Hepatocyte (in vitro differentiated cells): ENCODE measurements at regions not wholly inside any gene's neighbourhood (a gene's known extent, or its start where the extent isn't known, plus 50 kb on each side); places are given as distances from the start of the nearest gene placed in this dataset.
A peak's percentile ranks its signal among the peaks of the same experiment; 100 is the strongest.
"Not testable (repeated sequence)": the region's sequence is repeated elsewhere in the genome, so short reads cannot be mapped to it uniquely, and the experiment has no call there.

Experiments
- DNase-seq: peaks from one replicate; pipeline ENCODE4 v3.0.0-alpha.2; 2016; ENCODE audit warnings: low spot score
- H2AFZ ChIP-seq: fragments of 200-600 bp; sonication (generic); 2 replicates; pipeline ENCODE4 v1.6.0; 2016; ENCODE audit warnings: antibody characterized with exemption, mild to moderate bottlenecking
- H3K27ac ChIP-seq: fragments of 200-600 bp; sonication (generic); 2 replicates; pipeline ENCODE4 v1.5.1; 2016; ENCODE audit warnings: mild to moderate bottlenecking
- H3K27me3 ChIP-seq: fragments of 200-600 bp; sonication (generic); 2 replicates; pipeline ENCODE4 v1.6.1; 2016
- H3K36me3 ChIP-seq: fragments of 200-600 bp; sonication (generic); replicated peaks from 2 replicates; pipeline ENCODE4 v1.5.1; 2016; ENCODE audit warnings: low read depth; ENCODE audit not compliant: insufficient read depth
- H3K4me1 ChIP-seq: fragments of 200-600 bp; sonication (generic); 2 replicates; pipeline ENCODE4 v1.5.1; 2016; ENCODE audit warnings: mild to moderate bottlenecking, moderate library complexity; ENCODE audit not compliant: insufficient read depth
- H3K4me2 ChIP-seq: fragments of 200-600 bp; sonication (generic); 2 replicates; pipeline ENCODE4 v1.6.0; 2016
- H3K4me3 ChIP-seq: fragments of 200-600 bp; sonication (generic); 2 replicates; pipeline ENCODE4 v1.5.1; 2016; ENCODE audit warnings: mild to moderate bottlenecking
- H3K79me2 ChIP-seq: fragments of 200-600 bp; sonication (generic); 2 replicates; pipeline ENCODE4 v1.6.0; 2017; ENCODE audit warnings: mild to moderate bottlenecking
- H3K9me2 ChIP-seq: fragments of 200-600 bp; sonication (generic); replicated peaks from 2 replicates; pipeline ENCODE4 v1.6.0; 2017; ENCODE audit warnings: mild to moderate bottlenecking; ENCODE audit not compliant: insufficient read depth
- H3K9me3 ChIP-seq: fragments of 200-600 bp; sonication (generic); 2 replicates; pipeline ENCODE4 v1.5.1; 2016; ENCODE audit warnings: low read depth, mild to moderate bottlenecking
- H4K20me1 ChIP-seq: fragments of 200-600 bp; sonication (generic); 2 replicates; pipeline ENCODE4 v1.6.0; 2016; ENCODE audit warnings: mild to moderate bottlenecking; ENCODE audit not compliant: insufficient read depth, poor library complexity, severe bottlenecking
- EZH2 ChIP-seq: fragments of 200-600 bp; sonication (generic); IDR thresholded peaks from 2 replicates; pipeline ENCODE4 v1.6.1; 2016; ENCODE audit warnings: antibody characterized with exemption, mild to moderate bottlenecking, borderline replicate concordance
- EZH2phosphoT487 ChIP-seq: fragments of 200-600 bp; sonication (generic); IDR thresholded peaks from one replicate; pipeline ENCODE4 v1.6.1; 2018; ENCODE audit warnings: antibody characterized with exemption, mild to moderate bottlenecking, low read depth, moderate library complexity; ENCODE audit not compliant: unreplicated experiment, severe bottlenecking
- WGBS: methylation state at CpG from one replicate; pipeline ENCODE4 v1.1.6; 2016; ENCODE audit warnings: low lambda C conversion rate; ENCODE audit errors: missing lambda C conversion rate; 5-methylcytosine and 5-hydroxymethylcytosine counted together
- TF ChIP-seq, protein P1 (sequence below): fragments of 200-600 bp; sonication (generic); IDR thresholded peaks from 2 replicates; pipeline ENCODE4 v1.5.1; 2016; ENCODE audit warnings: antibody characterized with exemption, mild to moderate bottlenecking; ENCODE audit not compliant: poor library complexity

- Histone ChIP-seq H3K9me2 (no peaks in the 10 kb centered on the region), H3K4me2 (no peak overlapping the region), H3K79me2 (no peaks in the 10 kb centered on the region), H3K27ac (no peak overlapping the region), H4K20me1 (no peaks in the 10 kb centered on the region), H3K4me1 (no peaks in the 10 kb centered on the region), H3K36me3 (no peaks in the 10 kb centered on the region), H3K4me3 (no peak overlapping the region), H2AFZ (no peak overlapping the region), H3K27me3 (no peaks in the 10 kb centered on the region), H3K9me3 (no peaks in the 10 kb centered on the region)
- TF ChIP-seq EZH2phosphoT487, result no peak
- no peak for TF ChIP-seq EZH2
- TF ChIP-seq, protein P1, sequence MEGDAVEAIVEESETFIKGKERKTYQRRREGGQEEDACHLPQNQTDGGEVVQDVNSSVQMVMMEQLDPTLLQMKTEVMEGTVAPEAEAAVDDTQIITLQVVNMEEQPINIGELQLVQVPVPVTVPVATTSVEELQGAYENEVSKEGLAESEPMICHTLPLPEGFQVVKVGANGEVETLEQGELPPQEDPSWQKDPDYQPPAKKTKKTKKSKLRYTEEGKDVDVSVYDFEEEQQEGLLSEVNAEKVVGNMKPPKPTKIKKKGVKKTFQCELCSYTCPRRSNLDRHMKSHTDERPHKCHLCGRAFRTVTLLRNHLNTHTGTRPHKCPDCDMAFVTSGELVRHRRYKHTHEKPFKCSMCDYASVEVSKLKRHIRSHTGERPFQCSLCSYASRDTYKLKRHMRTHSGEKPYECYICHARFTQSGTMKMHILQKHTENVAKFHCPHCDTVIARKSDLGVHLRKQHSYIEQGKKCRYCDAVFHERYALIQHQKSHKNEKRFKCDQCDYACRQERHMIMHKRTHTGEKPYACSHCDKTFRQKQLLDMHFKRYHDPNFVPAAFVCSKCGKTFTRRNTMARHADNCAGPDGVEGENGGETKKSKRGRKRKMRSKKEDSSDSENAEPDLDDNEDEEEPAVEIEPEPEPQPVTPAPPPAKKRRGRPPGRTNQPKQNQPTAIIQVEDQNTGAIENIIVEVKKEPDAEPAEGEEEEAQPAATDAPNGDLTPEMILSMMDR, result no peak
- no peak for DNase-seq
- WGBS, result 92% methylated on average over 13 of the region's 13 CpGs
Observed at GRCh38 chr7:82507365-82507975, 63.9 kb upstream of the CACNA2D1 start.

DNA sequence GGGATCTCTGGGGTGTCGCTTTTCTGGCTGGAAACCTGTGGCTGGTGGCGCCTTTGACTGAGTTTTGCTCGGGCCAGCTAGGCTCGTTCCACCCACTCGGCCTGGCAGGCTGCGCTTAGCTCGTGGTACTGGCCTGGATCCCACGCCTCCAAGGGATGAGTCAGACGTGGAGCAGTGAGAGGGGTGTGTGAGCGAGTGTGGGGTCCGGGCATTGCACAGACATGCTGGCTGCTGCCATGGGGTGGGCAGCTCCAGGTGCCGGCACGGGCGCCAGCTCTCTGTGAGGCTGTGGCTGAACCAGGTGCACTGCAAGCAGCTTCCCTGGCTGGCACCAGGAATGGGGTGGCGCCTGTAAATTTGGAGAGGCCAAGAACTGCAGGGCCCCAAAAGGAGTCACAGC is 63.1 kb upstream of the CACNA2D1 start:
- Histone ChIP-seq H3K27me3 (no peaks in the 10 kb centered on the region), H3K4me2 (no peak overlapping the region), H2AFZ (no peak overlapping the region), H3K9me3 (no peaks in the 10 kb centered on the region), H4K20me1 (no peaks in the 10 kb centered on the region), H3K9me2 (no peaks in the 10 kb centered on the region), H3K4me1 (no peaks in the 10 kb centered on the region), H3K27ac (no peak overlapping the region), H3K79me2 (no peaks in the 10 kb centered on the region), H3K4me3 (no peak overlapping the region), H3K36me3 (no peaks in the 10 kb centered on the region)
- DNase-seq, result peak; percentile 26
- TF ChIP-seq EZH2phosphoT487, result no peak
- no peak for TF ChIP-seq EZH2
- TF ChIP-seq, protein P1, result no peak
- WGBS, result 76% methylated on average over 15 of the region's 15 CpGs

DNA sequence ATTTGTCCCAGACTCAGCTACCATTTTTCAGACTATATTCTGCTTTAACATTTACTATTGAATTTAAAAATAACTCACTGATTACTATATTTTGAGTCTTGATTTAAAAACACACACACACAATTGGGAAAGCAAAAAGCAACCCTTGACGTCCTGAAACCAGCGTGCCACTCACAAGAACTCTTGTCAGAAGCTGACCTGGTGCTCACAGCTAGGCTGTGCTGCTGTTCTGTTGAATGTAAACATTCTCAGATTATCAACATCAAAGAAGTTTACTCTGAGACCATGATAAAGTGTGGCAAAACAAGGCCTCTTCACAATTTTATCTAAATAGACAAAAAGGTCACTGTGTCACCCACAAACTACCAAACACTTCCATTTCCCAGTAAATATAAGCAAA is 62.6 kb upstream of the CACNA2D1 start:
- WGBS, result 33% methylated on average over 2 of the region's 2 CpGs
- Histone ChIP-seq H3K9me2 (no peaks in the 10 kb centered on the region), H3K9me3 (no peaks in the 10 kb centered on the region), H4K20me1 (no peaks in the 10 kb centered on the region), H3K27ac (no peak overlapping the region), H3K4me2 (no peak overlapping the region), H3K27me3 (no peaks in the 10 kb centered on the region), H3K79me2 (no peaks in the 10 kb centered on the region), H3K4me3 (no peak overlapping the region), H3K4me1 (no peaks in the 10 kb centered on the region), H2AFZ (no peak overlapping the region), H3K36me3 (no peaks in the 10 kb centered on the region)
- no peak for DNase-seq
- TF ChIP-seq, protein P1, result no peak
- TF ChIP-seq EZH2phosphoT487, result no peak
- no peak for TF ChIP-seq EZH2

DNA sequence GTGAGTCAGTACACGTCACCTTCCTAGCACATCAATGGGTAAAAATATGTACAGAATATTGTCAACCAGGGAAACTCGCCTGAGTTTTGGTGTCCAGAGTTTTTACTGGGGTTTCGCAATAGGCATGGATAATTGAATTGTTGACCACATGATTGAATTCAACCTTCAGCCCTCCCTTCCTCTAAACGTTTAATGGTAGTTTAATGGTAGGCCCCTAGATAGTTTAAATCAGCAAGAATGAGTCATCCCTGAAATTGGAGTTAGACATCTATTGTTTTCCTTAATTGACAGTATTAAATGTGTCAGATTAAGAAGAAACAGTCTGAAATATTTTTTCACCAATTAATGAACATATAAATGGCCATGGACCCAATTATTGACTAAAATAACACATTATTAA is 57.8 kb upstream of the CACNA2D1 start:
- Histone ChIP-seq H3K36me3 (no peaks in the 10 kb centered on the region), H2AFZ (no peak overlapping the region), H3K27ac (no peak overlapping the region), H3K4me3 (no peak overlapping the region), H3K9me3 (no peaks in the 10 kb centered on the region), H3K27me3 (no peaks in the 10 kb centered on the region), H3K79me2 (no peaks in the 10 kb centered on the region), H3K9me2 (no peaks in the 10 kb centered on the region), H4K20me1 (no peaks in the 10 kb centered on the region), H3K4me1 (no peaks in the 10 kb centered on the region), H3K4me2 (no peak overlapping the region)
- 94% methylated on average over 4 of the region's 4 CpGs for WGBS
- TF ChIP-seq EZH2 (no peak), EZH2phosphoT487 (no peak)
- TF ChIP-seq, protein P1, result no peak
- no peak for DNase-seq

GRCh38 chr7:82499546-82499945 is 56.0 kb upstream of the CACNA2D1 start:
- not testable (repeated sequence) for H2AFZ ChIP-seq, H4K20me1 ChIP-seq, H3K36me3 ChIP-seq, H3K27me3 ChIP-seq, H3K9me2 ChIP-seq, H3K4me1 ChIP-seq, H3K27ac ChIP-seq, DNase-seq, H3K79me2 ChIP-seq, H3K9me3 ChIP-seq, H3K4me2 ChIP-seq, H3K4me3 ChIP-seq
- WGBS, result 92% methylated on average over 17 of the region's 21 CpGs
